Psoas muscle (tissue), 7 donors: ENCODE measurements at regions not wholly inside any gene's neighbourhood (a gene's known extent, or its start where the extent isn't known, plus 50 kb on each side); places are given as distances from the start of the nearest gene placed in this dataset.

ENCODE experiments used
- ATAC-seq, 4 donors: fragments of 200-7000 bp; cut with Tn5 transposase; one replicate each; pipeline ENCODE4 v1.9.1; 2020; ENCODE audit warnings: moderate library complexity in 3 of 4, mild to moderate bottlenecking in 2 of 4
- DNase-seq, 2 donors: peaks; one replicate each; pipeline ENCODE4 v3.0.0-alpha.2; 2020
- H3K27ac ChIP-seq: fragments of 200-600 bp; one replicate; pipeline ENCODE4 v1.8.0; 2022
- H3K27me3 ChIP-seq, 3 donors: fragments of 200-600 bp in 1 of 3; one replicate each; pipeline versions ENCODE4 v1.6.1 to v1.8.0; 2013 to 2022; ENCODE audit warnings: low read length in 2 of 3, mild to moderate bottlenecking in 2 of 3, moderate library complexity in 1 of 3; ENCODE audit not compliant: insufficient read depth in 3 of 3
- H3K36me3 ChIP-seq, 2 donors: fragments of 200-600 bp in 1 of 2; one replicate each; pipeline versions ENCODE4 v1.6.1 to v1.8.0; 2013 to 2022; ENCODE audit warnings: low read depth in 1 of 2, mild to moderate bottlenecking in 1 of 2, moderate library complexity in 1 of 2; ENCODE audit not compliant: insufficient read depth in 1 of 2
- H3K4me1 ChIP-seq: fragments of 200-600 bp; one replicate; pipeline ENCODE4 v1.8.0; 2022
- H3K4me3 ChIP-seq: fragments of 200-600 bp; one replicate; pipeline ENCODE4 v1.8.0; 2022; ENCODE audit warnings: mild to moderate bottlenecking
- H3K9me3 ChIP-seq: fragments of 200-600 bp; one replicate; pipeline ENCODE4 v1.8.0; 2022
- WGBS, 3 donors: extraction: QIAGEN DNeasy Blood & Tissue Kit; methylation state at CpG; one replicate each; pipeline versions ENCODE4 v1.1.6 to v1.1.7; 2013; 5-methylcytosine and 5-hydroxymethylcytosine counted together
- intact Hi-C, 2 donors: fragments of 100-400 bp; cut with DNase I; formaldehyde crosslinking; loops; one replicate each; pipeline versions ENCODE4 v1.11.0 to v1.14.2; 2022
- TF ChIP-seq, protein P1 (sequence below): fragments of 200-600 bp; IDR thresholded peaks from one replicate; pipeline ENCODE4 v1.8.0; 2022; ENCODE audit warnings: antibody characterized with exemption
- donor health status: healthy with polysubstance abuse.
- donor health status: DM: no; HTN: no; CAD: no; lungs with moderate emphysema.
- donor health status: Bipolar disorder and iron deficiency.
- donor health status: healthy.
- donor health status: DM: yes; HTN: yes; CAD: no.
- donor health status: DM: no; HTN: no; CAD: no.
- donor health status: DM: yes; HTN: yes; CAD: no.

DNA sequence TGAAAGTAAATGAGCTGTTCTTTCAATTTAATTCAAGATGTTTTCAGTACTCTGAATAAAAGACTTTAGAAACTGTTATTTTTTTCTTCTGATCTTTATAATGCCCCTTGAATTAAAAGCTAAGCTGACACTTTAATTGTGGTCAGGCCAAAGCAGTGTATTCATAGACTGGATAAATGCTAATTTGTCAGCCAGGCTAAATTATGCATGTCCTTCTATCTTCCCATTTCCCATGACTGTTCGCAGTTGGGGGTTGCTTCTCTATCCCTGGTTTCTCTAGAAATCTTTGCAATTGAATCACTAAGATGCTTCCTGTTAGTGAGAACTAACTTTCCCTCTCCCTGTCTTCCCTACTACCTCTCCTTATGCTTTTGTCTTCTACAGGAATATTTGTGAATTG lies 396.2 kb downstream of the RFPL4B start:
- intact Hi-C loops: no loop called here
- Histone ChIP-seq H3K4me1 (no peaks in the 10 kb centered on the region), H3K27ac (no peak overlapping the region), H3K36me3 (no peaks in the 10 kb centered on the region), H3K9me3 (no peaks in the 10 kb centered on the region), H3K27me3 (no peaks in the 10 kb centered on the region), H3K4me3 (no peak overlapping the region)
- TF ChIP-seq, protein P1, sequence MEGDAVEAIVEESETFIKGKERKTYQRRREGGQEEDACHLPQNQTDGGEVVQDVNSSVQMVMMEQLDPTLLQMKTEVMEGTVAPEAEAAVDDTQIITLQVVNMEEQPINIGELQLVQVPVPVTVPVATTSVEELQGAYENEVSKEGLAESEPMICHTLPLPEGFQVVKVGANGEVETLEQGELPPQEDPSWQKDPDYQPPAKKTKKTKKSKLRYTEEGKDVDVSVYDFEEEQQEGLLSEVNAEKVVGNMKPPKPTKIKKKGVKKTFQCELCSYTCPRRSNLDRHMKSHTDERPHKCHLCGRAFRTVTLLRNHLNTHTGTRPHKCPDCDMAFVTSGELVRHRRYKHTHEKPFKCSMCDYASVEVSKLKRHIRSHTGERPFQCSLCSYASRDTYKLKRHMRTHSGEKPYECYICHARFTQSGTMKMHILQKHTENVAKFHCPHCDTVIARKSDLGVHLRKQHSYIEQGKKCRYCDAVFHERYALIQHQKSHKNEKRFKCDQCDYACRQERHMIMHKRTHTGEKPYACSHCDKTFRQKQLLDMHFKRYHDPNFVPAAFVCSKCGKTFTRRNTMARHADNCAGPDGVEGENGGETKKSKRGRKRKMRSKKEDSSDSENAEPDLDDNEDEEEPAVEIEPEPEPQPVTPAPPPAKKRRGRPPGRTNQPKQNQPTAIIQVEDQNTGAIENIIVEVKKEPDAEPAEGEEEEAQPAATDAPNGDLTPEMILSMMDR: no peak
- ATAC-seq: no peak
- WGBS, 3 donors: 69 to 92% (median 77%) methylated on average over 1 of the region's 1 CpG
- DNase-seq: no peak

DNA sequence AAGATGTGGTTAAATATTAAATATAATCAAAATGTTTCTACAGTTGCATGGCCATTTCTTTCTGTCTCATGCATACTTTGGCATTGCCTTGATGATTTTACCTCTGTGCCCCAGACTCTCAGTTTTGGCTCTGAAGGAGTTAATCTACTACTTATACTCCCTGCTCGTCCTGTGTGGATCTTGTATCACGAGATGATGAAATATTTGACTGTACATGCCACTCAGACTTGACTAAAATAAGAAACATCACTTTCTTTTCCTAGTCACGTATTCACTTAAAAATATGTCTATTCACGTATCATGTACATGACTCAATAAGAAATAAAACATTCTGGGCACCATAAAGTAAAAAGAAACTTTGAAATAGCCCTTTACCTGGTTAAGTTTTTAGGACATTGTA lies 397.7 kb downstream of the RFPL4B start:
- no peak overlapping the region for H3K27ac ChIP-seq
- TF ChIP-seq, protein P1: no peak
- intact Hi-C loops: no loop called here
- 50 to 57% (median 55%) methylated on average over 4 of the region's 4 CpGs for WGBS, 3 donors
- no peaks in the 10 kb centered on the region for H3K27me3 ChIP-seq
- H3K36me3 ChIP-seq: no peaks in the 10 kb centered on the region
- no peak overlapping the region for H3K4me3 ChIP-seq
- H3K9me3 ChIP-seq: no peaks in the 10 kb centered on the region
- no peaks in the 10 kb centered on the region for H3K4me1 ChIP-seq
- no peak for ATAC-seq
- no peak for DNase-seq

DNA sequence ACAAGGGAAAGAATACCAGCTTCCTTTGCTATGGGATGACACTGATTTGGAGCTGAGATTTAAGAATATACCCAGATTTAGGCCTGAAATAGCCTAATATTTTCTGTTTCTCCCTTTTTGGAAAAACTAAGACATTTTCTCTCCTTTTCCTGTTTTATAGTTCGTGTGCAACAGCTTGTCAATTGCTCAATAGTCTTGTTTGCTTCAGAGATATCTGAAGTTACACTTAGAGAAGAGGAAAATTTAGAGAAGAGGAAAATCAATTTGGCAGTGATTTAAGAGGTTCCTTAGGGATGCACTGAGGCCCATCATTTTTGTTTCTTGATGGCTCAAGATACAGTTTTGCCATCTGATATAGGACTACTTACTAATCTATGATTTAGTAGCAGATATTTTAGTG lies 398.6 kb downstream of the RFPL4B start:
- intact Hi-C loops: no loop called here
- Histone ChIP-seq H3K27ac (no peak overlapping the region), H3K36me3 (no peaks in the 10 kb centered on the region), H3K27me3 (no peaks in the 10 kb centered on the region), H3K4me3 (no peak overlapping the region), H3K4me1 (no peaks in the 10 kb centered on the region), H3K9me3 (no peaks in the 10 kb centered on the region)
- TF ChIP-seq, protein P1: no peak
- 23 to 38% (median 26%) methylated on average over 1 of the region's 1 CpG for WGBS, 3 donors
- no peak for ATAC-seq
- no peak for DNase-seq

DNA sequence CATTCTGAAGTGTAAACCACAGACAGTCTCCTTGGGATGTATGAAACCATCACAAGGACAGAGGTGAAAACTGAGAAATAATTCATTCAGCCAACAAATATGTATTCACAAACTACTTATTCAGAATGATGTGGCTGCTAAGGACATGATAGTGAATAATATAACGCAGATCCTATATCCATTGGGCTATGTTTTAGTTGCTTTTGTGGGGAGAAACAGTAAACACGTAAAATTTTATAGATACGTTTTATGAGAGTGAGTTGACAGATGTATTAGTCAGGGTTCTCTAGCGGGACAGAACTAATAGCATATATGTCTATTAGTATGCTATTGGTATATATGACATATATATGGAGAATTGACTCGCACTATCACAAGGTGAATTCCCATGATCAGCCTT lies 402.5 kb downstream of the RFPL4B start:
- intact Hi-C loops: no loop called here
- TF ChIP-seq, protein P1: no peak
- ATAC-seq (no peak), DNase-seq (no peak)
- Histone ChIP-seq H3K27ac (no peak overlapping the region), H3K27me3 (no peaks in the 10 kb centered on the region), H3K4me1 (no peaks in the 10 kb centered on the region), H3K9me3 (no peaks in the 10 kb centered on the region), H3K4me3 (no peak overlapping the region), H3K36me3 (no peaks in the 10 kb centered on the region)
- 94 to 98% (median 97%) methylated on average over 5 of the region's 5 CpGs for WGBS, 3 donors

DNA sequence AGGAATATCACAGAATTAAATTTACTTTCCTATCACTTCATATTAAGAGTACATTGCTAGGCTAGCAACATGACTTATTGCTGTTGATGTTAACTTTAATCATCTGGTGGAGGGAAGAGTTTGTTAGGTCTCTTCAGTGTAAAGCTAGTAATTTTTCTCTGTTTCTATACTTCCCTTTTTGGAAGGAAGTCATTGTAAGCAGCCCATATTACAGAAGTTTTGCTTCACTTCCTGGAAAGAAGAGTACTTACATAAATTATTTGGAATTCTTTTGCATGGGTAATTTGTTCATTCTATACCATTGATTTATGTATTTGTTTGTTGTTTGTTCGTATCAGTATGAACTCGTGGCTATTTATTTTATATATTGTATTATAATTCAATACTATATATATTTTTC lies 405.2 kb downstream of the RFPL4B start:
- intact Hi-C loops: no loop called here
- no peak overlapping the region for H3K4me3 ChIP-seq
- no peak overlapping the region for H3K27ac ChIP-seq
- TF ChIP-seq, protein P1: no peak
- DNase-seq: no peak
- 82 to 95% (median 87%) methylated on average over 2 of the region's 2 CpGs for WGBS, 3 donors
- no peaks in the 10 kb centered on the region for H3K4me1 ChIP-seq
- no peak for ATAC-seq
- no peaks in the 10 kb centered on the region for H3K36me3 ChIP-seq
- H3K9me3 ChIP-seq: no peaks in the 10 kb centered on the region
- H3K27me3 ChIP-seq: no peaks in the 10 kb centered on the region
